IMR-90 (cell line): ENCODE measurements at regions not wholly inside any gene's neighbourhood (a gene's known extent, or its start where the extent isn't known, plus 50 kb on each side); places are given as distances from the start of the nearest gene placed in this dataset.

Experiments
- ATAC-seq: fragments of 200-7000 bp; cut with Tn5 transposase; 2 replicates; pipeline ENCODE4 v1.9.1; 2020; ENCODE audit warnings: low read depth, mild to moderate bottlenecking, moderate library complexity
- BruUV-seq: library from RNA; stranded (reverse); fragments of 400-500 nt; replicated peaks from 2 replicates; lab custom pipeline; 2021; lab: Mats Ljungman, UMichigan
- CTCF ChIA-PET: fragments of 300-600 bp; formaldehyde crosslinking; extraction: SDS; loops from one replicate; lab custom pipeline; 2021; ENCODE audit warnings: antibody characterized with exemption; lab: Yijun Ruan, JAX
- POLR2A ChIA-PET: fragments of 300-600 bp; sonication (Branson Sonifier 250); formaldehyde crosslinking; loops from one replicate; lab custom pipeline; 2022; ENCODE audit warnings: antibody characterized with exemption; ENCODE audit not compliant: unreplicated experiment; lab: Charles Lee
- DNase-seq: peaks from one replicate; pipeline ENCODE4 v3.0.0; 2013
- H2AFZ ChIP-seq: replicated peaks from 2 replicates; pipeline ENCODE3; 2013; ENCODE audit warnings: low read length, mild to moderate bottlenecking; ENCODE audit not compliant: poor library complexity
- H2AK5ac ChIP-seq: 2 replicates; pipeline ENCODE4 v1.6.1; 2013; ENCODE audit warnings: low read depth, low read length, inconsistent platforms
- H2AK9ac ChIP-seq: replicated peaks from 2 replicates; pipeline ENCODE3; 2013; ENCODE audit warnings: mild to moderate bottlenecking, low read depth, low read length, moderate library complexity; ENCODE audit not compliant: poor library complexity
- H2BK120ac ChIP-seq: 2 replicates; pipeline ENCODE4 v1.6.1; 2013; ENCODE audit warnings: low read depth, low read length, inconsistent platforms
- H2BK15ac ChIP-seq: 3 replicates; pipeline ENCODE4 v1.6.1; 2013; ENCODE audit warnings: low read depth, low read length, inconsistent platforms
- H2BK20ac ChIP-seq: 2 replicates; pipeline ENCODE4 v1.6.1; 2013; ENCODE audit warnings: low read depth, mild to moderate bottlenecking, inconsistent platforms, low read length, moderate library complexity
- H2BK5ac ChIP-seq: 2 replicates; pipeline ENCODE4 v1.6.1; 2013; ENCODE audit warnings: mild to moderate bottlenecking, low read depth, low read length, inconsistent platforms; ENCODE audit not compliant: poor library complexity, severe bottlenecking
- H3K14ac ChIP-seq: replicated peaks from 2 replicates; pipeline ENCODE4 v1.6.1; 2013; ENCODE audit warnings: low read depth, low read length, inconsistent platforms
- H3K18ac ChIP-seq: 2 replicates; pipeline ENCODE4 v1.6.1; 2013; ENCODE audit warnings: low read depth, low read length, control low read depth
- H3K23ac ChIP-seq: 2 replicates; pipeline ENCODE4 v1.6.1; 2013; ENCODE audit warnings: low read depth, low read length, inconsistent platforms
- H3K27ac ChIP-seq: 2 replicates; pipeline ENCODE4 v1.5.1; 2013; ENCODE audit warnings: mild to moderate bottlenecking, control low read depth, low read length; ENCODE audit not compliant: insufficient read depth
- H3K27me3 ChIP-seq: 2 replicates; pipeline ENCODE4 v1.6.1; 2013; ENCODE audit warnings: low read length; ENCODE audit not compliant: control insufficient read depth, insufficient read depth
- H3K36me3 ChIP-seq: 2 replicates; pipeline ENCODE4 v1.6.1; 2013; ENCODE audit warnings: low read length, mixed read lengths; ENCODE audit not compliant: control insufficient read depth, insufficient read depth
- H3K4ac ChIP-seq: 2 replicates; pipeline ENCODE4 v1.6.1; 2013; ENCODE audit warnings: low read depth, low read length, inconsistent platforms
- H3K4me1 ChIP-seq: 2 replicates; pipeline ENCODE4 v1.6.1; 2013; ENCODE audit warnings: low read length, mixed read lengths; ENCODE audit not compliant: control insufficient read depth, insufficient read depth
- H3K4me2 ChIP-seq: 2 replicates; pipeline ENCODE4 v1.6.1; 2013; ENCODE audit warnings: low read depth, mild to moderate bottlenecking, control low read depth, low read length, moderate library complexity
- H3K4me3 ChIP-seq: 2 replicates; pipeline ENCODE4 v1.5.1; 2013; ENCODE audit warnings: low read depth, mild to moderate bottlenecking, control low read depth, low read length, moderate library complexity; ENCODE audit not compliant: insufficient read depth
- H3K56ac ChIP-seq: 2 replicates; pipeline ENCODE4 v1.6.1; 2013; ENCODE audit warnings: low read length, inconsistent platforms; ENCODE audit not compliant: insufficient read depth; ENCODE audit errors: extremely low read depth
- H3K79me1 ChIP-seq, 2 experiments: 2 replicates each; pipeline ENCODE4 v1.6.1; 2013; ENCODE audit warnings: low read length in 2 of 2, inconsistent platforms in 1 of 2, low read depth in 1 of 2
- H3K9ac ChIP-seq: 2 replicates; pipeline ENCODE4 v1.6.1; 2013; ENCODE audit warnings: low read depth, low read length, control low read depth
- H3K9me1 ChIP-seq: 2 replicates; pipeline ENCODE4 v1.6.1; 2013; ENCODE audit warnings: low read length, inconsistent platforms; ENCODE audit not compliant: insufficient read depth
- H3K9me3 ChIP-seq: 2 replicates; pipeline ENCODE4 v1.6.1; 2013; ENCODE audit warnings: low read length; ENCODE audit not compliant: control insufficient read depth, insufficient read depth
- H4K20me1 ChIP-seq: 2 replicates; pipeline ENCODE4 v1.6.1; 2013; ENCODE audit warnings: low read length, inconsistent platforms; ENCODE audit not compliant: insufficient read depth
- H4K5ac ChIP-seq: 2 replicates; pipeline ENCODE4 v1.6.1; 2013; ENCODE audit warnings: mild to moderate bottlenecking, low read depth, low read length, control low read depth
- H4K8ac ChIP-seq, 2 experiments: 2 replicates each; pipeline ENCODE4 v1.6.1; 2013; ENCODE audit warnings: low read depth in 2 of 2, low read length in 2 of 2, control low read depth in 1 of 2, inconsistent platforms in 1 of 2
- H4K91ac ChIP-seq: 2 replicates; pipeline ENCODE4 v1.6.1; 2013; ENCODE audit warnings: low read depth, low read length, inconsistent platforms; ENCODE audit not compliant: insufficient read depth
- BHLHE40 ChIP-seq: fragments of 150-350 bp; IDR thresholded peaks from 2 replicates; pipeline ENCODE4 v1.6.1; 2016; ENCODE audit warnings: mild to moderate bottlenecking, low read depth, low read length
- CHD1 ChIP-seq: IDR thresholded peaks from 2 replicates; pipeline ENCODE4 v1.6.1; 2012; ENCODE audit warnings: low read depth, low read length, improper control_type of control experiment
- MAFK ChIP-seq: IDR thresholded peaks from 2 replicates; pipeline ENCODE4 v1.6.1; 2012; ENCODE audit warnings: low read depth, low read length, improper control_type of control experiment
- MAZ ChIP-seq: IDR thresholded peaks from 2 replicates; pipeline ENCODE4 v1.6.1; 2012; ENCODE audit warnings: low read depth, mild to moderate bottlenecking, low read length, improper control_type of control experiment, moderate library complexity, borderline replicate concordance
- MXI1 ChIP-seq: IDR thresholded peaks from 2 replicates; pipeline ENCODE4 v1.6.1; 2012; ENCODE audit warnings: low read depth, mild to moderate bottlenecking, low read length, moderate library complexity, borderline replicate concordance
- RAD21 ChIP-seq: IDR thresholded peaks from 2 replicates; pipeline ENCODE4 v1.6.1; 2012; ENCODE audit warnings: low read length, improper control_type of control experiment
- RFX5 ChIP-seq: IDR thresholded peaks from 2 replicates; pipeline ENCODE4 v1.8.0; 2012; ENCODE audit warnings: low read depth, mild to moderate bottlenecking, low read length, moderate library complexity
- WGBS, 2 experiments: methylation state at CpG; one replicate each; pipeline versions ENCODE4 v1.1.5 to v1.1.7; 2013; ENCODE audit warnings: missing lambda C conversion rate in 2 of 2; ENCODE audit not compliant: insufficient read length in 1 of 2; ENCODE audit errors: extremely low coverage in 2 of 2; 5-methylcytosine and 5-hydroxymethylcytosine counted together
- dilution Hi-C: fragments of 300-500 bp; cut with HindIII; formaldehyde crosslinking; loops from one replicate; pipeline ENCODE4 v1.14.3; 2018; ENCODE audit warnings: low sequenced_read_pairs; ENCODE audit not compliant: unreplicated experiment
- in situ Hi-C: fragments of 300-500 bp; cut with MboI; formaldehyde crosslinking; loops from 3 replicates; pipeline ENCODE4 v1.14.3; 2019; ENCODE audit warnings: low sequenced_read_pairs, inconsistent platforms, mixed read lengths
- intact Hi-C: fragments of 100-400 bp; cut with micrococcal nuclease; formaldehyde crosslinking; loops from 2 replicates; pipeline ENCODE4 v1.10.0; 2022
- TF ChIP-seq, protein P1 (sequence below): fragments of 150-350 bp; IDR thresholded peaks from 2 replicates; pipeline ENCODE4 v1.6.1; 2016; ENCODE audit warnings: low read depth, mild to moderate bottlenecking, low read length, moderate library complexity, borderline replicate concordance
- TF ChIP-seq, protein P2 (sequence below): fragments of 150-350 bp; IDR thresholded peaks from 2 replicates; pipeline ENCODE4 v1.6.1; 2017; ENCODE audit warnings: mild to moderate bottlenecking, antibody characterized with exemption, low read length, low read depth

DNA sequence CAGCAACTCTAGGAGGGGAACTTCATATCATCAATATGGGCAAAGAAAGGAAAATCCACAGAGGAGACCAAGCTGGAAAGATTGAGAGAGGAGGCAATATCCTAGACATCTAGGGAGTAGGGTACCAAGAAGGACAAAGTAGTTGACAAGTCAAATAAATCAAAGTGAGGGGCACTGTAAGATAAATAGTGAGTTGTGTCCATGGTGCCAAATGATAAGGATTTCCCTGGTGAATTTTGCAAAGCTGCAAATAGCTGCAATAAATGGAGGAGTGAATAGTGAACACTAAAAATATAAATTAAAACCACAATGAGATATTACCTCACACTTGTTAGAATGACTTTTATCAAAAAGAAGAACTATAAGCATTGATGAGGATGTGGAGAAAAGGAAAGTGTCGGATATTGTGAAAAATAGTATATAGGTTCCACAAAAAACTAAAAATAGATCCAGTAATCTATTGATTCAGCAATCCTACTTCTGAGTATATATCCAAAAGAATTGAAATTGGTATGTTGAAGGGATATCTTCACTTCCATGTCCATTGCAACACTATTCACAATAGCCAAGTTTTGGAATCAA lies 258.2 kb upstream of the FN1 start:
- H3K4me3 ChIP-seq: no peak overlapping the region
- peak overlapping the region; percentile 93 for H3K14ac ChIP-seq
- intact Hi-C loops: loop anchor here (1.0 to 5.0 kb wide), 5 partner anchors 29 to 263 kb away; partner anchors contain the start of gene FN1
- H2BK5ac ChIP-seq: peak overlapping the region; percentile 98
- H2BK20ac ChIP-seq: peak overlapping the region; percentile 98
- H3K4me1 ChIP-seq: peaks cover 17% of the 10 kb centered on the region
- dilution Hi-C loops: no loop called here
- no peaks in the 10 kb centered on the region for H3K9me3 ChIP-seq
- H4K91ac ChIP-seq: peak overlapping the region; percentile 94
- peak overlapping the region; percentile 92 for H2BK15ac ChIP-seq
- ChIA-PET POLR2A (interaction anchor here (0.6 to 1.5 kb wide), 5 partner anchors 30 to 279 kb away, joined by 3 to 6 read pairs (median 3); no protein-coding TSS in a partner anchor), CTCF (interaction anchor here (0.8 to 1.0 kb wide), 2 partner anchors 9 to 12 kb away, joined by 3 read pairs; no protein-coding TSS in a partner anchor)
- peak overlapping the region; percentile 89 for H3K4me2 ChIP-seq
- ATAC-seq (no peak), DNase-seq (no peak)
- H4K20me1 ChIP-seq: no peaks in the 10 kb centered on the region
- peak overlapping the region; percentile 74; the same call in 1 of the 2 replicates for H3K9ac ChIP-seq
- peak overlapping the region; percentile 99 for H3K56ac ChIP-seq
- peak overlapping the region; percentile 91 for H3K23ac ChIP-seq
- H4K8ac ChIP-seq: peak overlapping the region; percentile 90 to 96
- TF ChIP-seq RAD21 (no peak), MAZ (no peak), RFX5 (no peak), BHLHE40 (no peak), MXI1 (no peak), CHD1 (no peak), MAFK (no peak)
- TF ChIP-seq, protein P1, sequence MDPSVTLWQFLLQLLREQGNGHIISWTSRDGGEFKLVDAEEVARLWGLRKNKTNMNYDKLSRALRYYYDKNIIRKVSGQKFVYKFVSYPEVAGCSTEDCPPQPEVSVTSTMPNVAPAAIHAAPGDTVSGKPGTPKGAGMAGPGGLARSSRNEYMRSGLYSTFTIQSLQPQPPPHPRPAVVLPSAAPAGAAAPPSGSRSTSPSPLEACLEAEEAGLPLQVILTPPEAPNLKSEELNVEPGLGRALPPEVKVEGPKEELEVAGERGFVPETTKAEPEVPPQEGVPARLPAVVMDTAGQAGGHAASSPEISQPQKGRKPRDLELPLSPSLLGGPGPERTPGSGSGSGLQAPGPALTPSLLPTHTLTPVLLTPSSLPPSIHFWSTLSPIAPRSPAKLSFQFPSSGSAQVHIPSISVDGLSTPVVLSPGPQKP: no peak
- TF ChIP-seq, protein P2, sequence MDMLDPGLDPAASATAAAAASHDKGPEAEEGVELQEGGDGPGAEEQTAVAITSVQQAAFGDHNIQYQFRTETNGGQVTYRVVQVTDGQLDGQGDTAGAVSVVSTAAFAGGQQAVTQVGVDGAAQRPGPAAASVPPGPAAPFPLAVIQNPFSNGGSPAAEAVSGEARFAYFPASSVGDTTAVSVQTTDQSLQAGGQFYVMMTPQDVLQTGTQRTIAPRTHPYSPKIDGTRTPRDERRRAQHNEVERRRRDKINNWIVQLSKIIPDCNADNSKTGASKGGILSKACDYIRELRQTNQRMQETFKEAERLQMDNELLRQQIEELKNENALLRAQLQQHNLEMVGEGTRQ: no peak
- peak overlapping the region; percentile 88 for H2AK5ac ChIP-seq
- H3K79me1 ChIP-seq: no peaks in the 10 kb centered on the region
- peak overlapping the region; percentile 94 for H4K5ac ChIP-seq
- H3K9me1 ChIP-seq: peaks cover 3% of the 10 kb centered on the region; the same call in 1 of the 2 replicates
- H2AK9ac ChIP-seq: no peak overlapping the region
- WGBS, 2 experiments: no CpG with 5 or more reads among the region's 1 CpG
- no peak overlapping the region for H2AFZ ChIP-seq
- H3K27ac ChIP-seq: peak overlapping the region; percentile 75
- in situ Hi-C loops: no loop called here
- no TSS peak for BruUV-seq
- H2BK120ac ChIP-seq: peak overlapping the region; percentile 98
- peak overlapping the region; percentile 100 for H3K18ac ChIP-seq
- H3K36me3 ChIP-seq: no peaks in the 10 kb centered on the region
- H3K27me3 ChIP-seq: no peaks in the 10 kb centered on the region
- peak overlapping the region; percentile 94 for H3K4ac ChIP-seq
